Prostate gland (tissue), 2 donors: ENCODE measurements at regions not wholly inside any gene's neighbourhood (a gene's known extent, or its start where the extent isn't known, plus 50 kb on each side); places are given as distances from the start of the nearest gene placed in this dataset.

Experiments used
- DNase-seq: peaks from one replicate; pipeline ENCODE4 v3.0.0-alpha.2; 2019; ENCODE audit warnings: low spot score
- H3K27ac ChIP-seq, 2 donors: fragments of 200-600 bp; sonication (generic); 2 replicates each; pipeline ENCODE4 v1.5.1; 2017 to 2019
- H3K27me3 ChIP-seq: fragments of 200-600 bp; sonication (generic); replicated peaks from 2 replicates; pipeline ENCODE4 v1.5.1; 2019; ENCODE audit not compliant: insufficient read depth
- H3K36me3 ChIP-seq, 2 donors: fragments of 200-600 bp; sonication (generic); 1 replicate in 1 of 2; 2 replicates in 1 of 2; pipeline versions ENCODE4 v1.5.1 to v1.8.1; 2017 to 2019
- H3K4me1 ChIP-seq: fragments of 200-600 bp; sonication (generic); replicated peaks from 2 replicates; pipeline ENCODE4 v1.5.1; 2019
- H3K4me3 ChIP-seq, 2 donors: fragments of 200-600 bp; sonication (generic); 2 replicates each; pipeline ENCODE4 v1.5.1; 2017 to 2019
- H3K9me3 ChIP-seq: fragments of 200-600 bp; sonication (generic); 2 replicates; pipeline ENCODE4 v1.5.1; 2017
- CTCF ChIP-seq, 4 experiments: fragments of 200-600 bp in 2 of 4; fragments of 450-650 bp in 2 of 4; sonication (generic) in 2 of 4; IDR thresholded peaks; 1 replicate in 3 of 4; 2 replicates in 1 of 4; pipeline ENCODE4 v1.5.1; 2016 to 2019; ENCODE audit warnings: antibody characterized with exemption in 4 of 4, mild to moderate bottlenecking in 2 of 4, moderate library complexity in 2 of 4
- POLR2A ChIP-seq: fragments of 450-650 bp; IDR thresholded peaks from one replicate; pipeline ENCODE4 v1.6.1; 2016; ENCODE audit warnings: antibody characterized with exemption, mild to moderate bottlenecking
- POLR2AphosphoS5 ChIP-seq: sonication (generic); formaldehyde crosslinking; IDR thresholded peaks from one replicate; pipeline ENCODE4 v1.6.1; 2017; ENCODE audit warnings: antibody characterized with exemption
- WGBS: methylation state at CpG from one replicate; pipeline ENCODE4 v1.1.5; 2018; 5-methylcytosine and 5-hydroxymethylcytosine counted together
- intact Hi-C: fragments of 100-400 bp; cut with DNase I; formaldehyde crosslinking; loops from one replicate; pipeline ENCODE4 v1.14.2; 2022

- Histone ChIP-seq H3K9me3 (no peaks in the 10 kb centered on the region), H3K27me3 (no peaks in the 10 kb centered on the region), H3K36me3 (no peaks in the 10 kb centered on the region), H3K27ac (no peak overlapping the region), H3K4me3 (no peak overlapping the region), H3K4me1 (no peaks in the 10 kb centered on the region)
- DNase-seq, result no peak
- intact Hi-C loops, result no loop called here
- TF ChIP-seq CTCF (IDR thresholded peaks at IDR 0.05) (no peak), POLR2A (no peak), POLR2AphosphoS5 (no peak)
- 91% methylated on average over 2 of the region's 2 CpGs for WGBS
Observed at GRCh38 chr6:40965046-40965445, 74.0 kb downstream of the UNC5CL start.

GRCh38 chr6:40963019-40963418 lies 76.0 kb downstream of the UNC5CL start:
- intact Hi-C loops, result no loop called here
- Histone ChIP-seq H3K27me3 (no peaks in the 10 kb centered on the region), H3K4me3 (no peak overlapping the region), H3K27ac (no peak overlapping the region), H3K9me3 (no peaks in the 10 kb centered on the region), H3K4me1 (no peaks in the 10 kb centered on the region), H3K36me3 (no peaks in the 10 kb centered on the region)
- 90% methylated on average over 3 of the region's 3 CpGs for WGBS
- DNase-seq, result no peak
- no peak for TF ChIP-seq POLR2A
- no peak for TF ChIP-seq POLR2AphosphoS5
- no peak for TF ChIP-seq CTCF (IDR thresholded peaks at IDR 0.05)

GRCh38 chr6:40962241-40962640 lies 76.8 kb downstream of the UNC5CL start:
- no peak overlapping the region for H3K27ac ChIP-seq
- no peaks in the 10 kb centered on the region for H3K4me1 ChIP-seq
- no peaks in the 10 kb centered on the region for H3K9me3 ChIP-seq
- DNase-seq, result no peak
- TF ChIP-seq POLR2A, result no peak
- TF ChIP-seq CTCF (IDR thresholded peaks at IDR 0.05), result no peak
- no peak for TF ChIP-seq POLR2AphosphoS5
- no peak overlapping the region for H3K4me3 ChIP-seq
- no peaks in the 10 kb centered on the region for H3K27me3 ChIP-seq
- H3K36me3 ChIP-seq, result no peaks in the 10 kb centered on the region
- 45% methylated on average over 2 of the region's 2 CpGs for WGBS
- intact Hi-C loops, result no loop called here

GRCh38 chr6:40961831-40962230 lies 77.2 kb downstream of the UNC5CL start:
- 92% methylated on average over 4 of the region's 4 CpGs for WGBS
- H3K36me3 ChIP-seq, result no peaks in the 10 kb centered on the region
- H3K4me1 ChIP-seq, result no peaks in the 10 kb centered on the region
- intact Hi-C loops, result no loop called here
- H3K4me3 ChIP-seq, result no peak overlapping the region
- no peak overlapping the region for H3K27ac ChIP-seq
- TF ChIP-seq CTCF (IDR thresholded peaks at IDR 0.05), result no peak
- TF ChIP-seq POLR2AphosphoS5, result no peak
- no peak for TF ChIP-seq POLR2A
- no peaks in the 10 kb centered on the region for H3K27me3 ChIP-seq
- H3K9me3 ChIP-seq, result no peaks in the 10 kb centered on the region
- DNase-seq, result no peak

GRCh38 chr6:40960742-40961430 lies 78.1 kb downstream of the UNC5CL start:
- no peak for DNase-seq
- H3K9me3 ChIP-seq, result no peaks in the 10 kb centered on the region
- H3K36me3 ChIP-seq, result no peaks in the 10 kb centered on the region
- no peaks in the 10 kb centered on the region for H3K4me1 ChIP-seq
- no peak for TF ChIP-seq CTCF (IDR thresholded peaks at IDR 0.05)
- no peak for TF ChIP-seq POLR2A
- no peak for TF ChIP-seq POLR2AphosphoS5
- intact Hi-C loops, result no loop called here
- H3K27me3 ChIP-seq, result no peaks in the 10 kb centered on the region
- no peak overlapping the region for H3K27ac ChIP-seq
- WGBS, result 86% methylated on average over 14 of the region's 14 CpGs
- no peak overlapping the region for H3K4me3 ChIP-seq
